CD1c-positive myeloid dendritic cell (primary cell): ENCODE measurements at regions not wholly inside any gene's neighbourhood (a gene's known extent, or its start where the extent isn't known, plus 50 kb on each side); places are given as distances from the start of the nearest gene placed in this dataset.
A peak's percentile ranks its signal among the peaks of the same experiment; 100 is the strongest.
"Not testable (repeated sequence)": the region's sequence is repeated elsewhere in the genome, so short reads cannot be mapped to it uniquely, and the experiment has no call there.

Experiments used
- DNase-seq: peaks from one replicate; pipeline ENCODE4 v3.0.0-alpha.2; 2016; ENCODE audit errors: extremely low spot score

- no peak for DNase-seq
Measured at GRCh38 chr17:34076743-34077631, 178.1 kb upstream of the CCL2 start.

GRCh38 chr17:34081269-34081668 lies 173.8 kb upstream of the CCL2 start:
- DNase-seq = no peak

GRCh38 chr17:34082404-34082803 lies 172.7 kb upstream of the CCL2 start:
- DNase-seq = no peak

GRCh38 chr17:34089042-34089441 lies 166.0 kb upstream of the CCL2 start:
- DNase-seq = not testable (repeated sequence)

- DNase-seq = no peak
Measured at GRCh38 chr17:34090593-34090992, 164.5 kb upstream of the CCL2 start.

GRCh38 chr17:34091975-34092374 lies 163.1 kb upstream of the CCL2 start:
- no peak for DNase-seq

GRCh38 chr17:34095106-34095505 lies 160.0 kb upstream of the CCL2 start:
- no peak for DNase-seq

- DNase-seq = peak; percentile 1
Measured at GRCh38 chr17:34098699-34099098, 156.4 kb upstream of the CCL2 start.

- DNase-seq = no peak
Measured at GRCh38 chr17:34099859-34100515, 155.1 kb upstream of the CCL2 start.

GRCh38 chr17:34107019-34107418 lies 148.1 kb upstream of the CCL2 start:
- no peak for DNase-seq

GRCh38 chr17:34110315-34110714 lies 144.8 kb upstream of the CCL2 start:
- DNase-seq = no peak

GRCh38 chr17:34113089-34113488 lies 142.0 kb upstream of the CCL2 start:
- no peak for DNase-seq

GRCh38 chr17:34114174-34114573 lies 140.9 kb upstream of the CCL2 start:
- DNase-seq = no peak

- no peak for DNase-seq
Measured at GRCh38 chr17:34116306-34116705, 138.8 kb upstream of the CCL2 start.

GRCh38 chr17:34117332-34117731 lies 137.8 kb upstream of the CCL2 start:
- DNase-seq = no peak

GRCh38 chr17:34117811-34118210 lies 137.3 kb upstream of the CCL2 start:
- DNase-seq = no peak

GRCh38 chr17:34118564-34118963 lies 136.5 kb upstream of the CCL2 start:
- DNase-seq = no peak

GRCh38 chr17:34121311-34121710 lies 133.8 kb upstream of the CCL2 start:
- DNase-seq = no peak

GRCh38 chr17:34122515-34122914 lies 132.6 kb upstream of the CCL2 start:
- DNase-seq = no peak

- DNase-seq = no peak
Measured at GRCh38 chr17:34125010-34125409, 130.1 kb upstream of the CCL2 start.

GRCh38 chr17:34125921-34126320 lies 129.2 kb upstream of the CCL2 start:
- DNase-seq = no peak

- DNase-seq = no peak
Measured at GRCh38 chr17:34126496-34126895, 128.6 kb upstream of the CCL2 start.

GRCh38 chr17:34126965-34127364 lies 128.1 kb upstream of the CCL2 start:
- DNase-seq = no peak
